Trophoblast cell (in vitro differentiated cells and primary cell): ENCODE measurements at regions not wholly inside any gene's neighbourhood (a gene's known extent, or its start where the extent isn't known, plus 50 kb on each side); places are given as distances from the start of the nearest gene placed in this dataset.
"Not testable (repeated sequence)": the region's sequence is repeated elsewhere in the genome, so short reads cannot be mapped to it uniquely, and the experiment has no call there.

Experiments
- DNase-seq, 2 donors: peaks; one replicate each; pipeline ENCODE4 v3.0.0-alpha.2; 2016
- H2AFZ ChIP-seq: 2 replicates; pipeline ENCODE4 v1.6.1; 2013; ENCODE audit warnings: low read length, moderate library complexity, mild to moderate bottlenecking; ENCODE audit not compliant: insufficient read depth, poor library complexity
- H2AK5ac ChIP-seq: 2 replicates; pipeline ENCODE4 v1.6.1; 2013; ENCODE audit warnings: mild to moderate bottlenecking, low read length
- H2BK120ac ChIP-seq: 2 replicates; pipeline ENCODE4 v1.6.1; 2013; ENCODE audit warnings: low read length, mild to moderate bottlenecking, moderate library complexity; ENCODE audit not compliant: insufficient read depth, poor library complexity
- H2BK12ac ChIP-seq: 2 replicates; pipeline ENCODE4 v1.6.1; 2013; ENCODE audit warnings: mild to moderate bottlenecking, low read length, moderate library complexity
- H2BK5ac ChIP-seq: 2 replicates; pipeline ENCODE4 v1.6.1; 2013; ENCODE audit warnings: low read length, low read depth, moderate library complexity, mild to moderate bottlenecking; ENCODE audit not compliant: poor library complexity
- H3K14ac ChIP-seq: 2 replicates; pipeline ENCODE4 v1.6.1; 2013; ENCODE audit warnings: mild to moderate bottlenecking, low read length
- H3K18ac ChIP-seq: 2 replicates; pipeline ENCODE4 v1.6.1; 2013; ENCODE audit warnings: mild to moderate bottlenecking, low read length
- H3K23ac ChIP-seq: 2 replicates; pipeline ENCODE4 v1.6.1; 2013; ENCODE audit warnings: low read length
- H3K27ac ChIP-seq: 2 replicates; pipeline ENCODE4 v1.5.1; 2013; ENCODE audit warnings: low read depth, mild to moderate bottlenecking, inconsistent platforms, low read length, moderate library complexity
- H3K27me3 ChIP-seq: 2 replicates; pipeline ENCODE4 v1.6.1; 2013; ENCODE audit warnings: inconsistent platforms, mild to moderate bottlenecking, low read length, moderate library complexity; ENCODE audit not compliant: insufficient read depth
- H3K36me3 ChIP-seq, 2 experiments: 1 replicate in 1 of 2; 2 replicates in 1 of 2; pipeline ENCODE4 v1.6.1; 2013; ENCODE audit warnings: low read length in 2 of 2, mild to moderate bottlenecking in 2 of 2, moderate library complexity in 1 of 2; ENCODE audit not compliant: insufficient read depth in 2 of 2, control insufficient read depth in 1 of 2
- H3K4ac ChIP-seq: 2 replicates; pipeline ENCODE4 v1.6.1; 2013; ENCODE audit warnings: low read depth, mild to moderate bottlenecking, low read length, moderate library complexity
- H3K4me1 ChIP-seq, 2 experiments: 1 replicate in 1 of 2; 2 replicates in 1 of 2; pipeline ENCODE4 v1.6.1; 2013; ENCODE audit warnings: low read length in 2 of 2, mild to moderate bottlenecking in 2 of 2, moderate library complexity in 1 of 2; ENCODE audit not compliant: insufficient read depth in 2 of 2, control insufficient read depth in 1 of 2
- H3K4me2 ChIP-seq: 2 replicates; pipeline ENCODE4 v1.6.1; 2013; ENCODE audit warnings: inconsistent platforms, mild to moderate bottlenecking, low read length, moderate library complexity
- H3K4me3 ChIP-seq: 2 replicates; pipeline ENCODE4 v1.5.1; 2013; ENCODE audit warnings: mild to moderate bottlenecking, low read depth, low read length, inconsistent platforms
- H3K79me1 ChIP-seq: one replicate; pipeline ENCODE4 v1.6.1; 2013; ENCODE audit warnings: low read length
- H3K79me2 ChIP-seq: 2 replicates; pipeline ENCODE4 v1.6.1; 2013; ENCODE audit warnings: low read length, mild to moderate bottlenecking; ENCODE audit not compliant: control insufficient read depth, insufficient read depth, poor library complexity
- H3K9ac ChIP-seq: 2 replicates; pipeline ENCODE4 v1.6.1; 2013; ENCODE audit warnings: mild to moderate bottlenecking, low read length
- H3K9me3 ChIP-seq: 2 replicates; pipeline ENCODE4 v1.6.1; 2013; ENCODE audit warnings: low read depth, mild to moderate bottlenecking, control low read depth, inconsistent platforms, low read length; ENCODE audit not compliant: insufficient read depth
- H4K12ac ChIP-seq: 2 replicates; pipeline ENCODE4 v1.6.1; 2013; ENCODE audit warnings: low read depth, mild to moderate bottlenecking, low read length, moderate library complexity
- H4K8ac ChIP-seq: 2 replicates; pipeline ENCODE4 v1.6.1; 2013; ENCODE audit warnings: low read depth, mild to moderate bottlenecking, low read length, moderate library complexity
- H4K91ac ChIP-seq: one replicate; pipeline ENCODE4 v1.6.1; 2013; ENCODE audit warnings: low read depth, mild to moderate bottlenecking, low read length, moderate library complexity
- WGBS: extraction: QIAGEN DNeasy Blood & Tissue Kit; methylation state at CpG from one replicate; pipeline ENCODE4 v1.1.7; 2013; ENCODE audit warnings: missing lambda C conversion rate; ENCODE audit not compliant: insufficient read length, insufficient coverage; ENCODE audit errors: extremely low coverage; 5-methylcytosine and 5-hydroxymethylcytosine counted together

GRCh38 chr7:53229202-53229601, 193.8 kb downstream of the POM121L12 start:
- Histone ChIP-seq H4K91ac (no peak overlapping the region), H2BK120ac (no peak overlapping the region), H3K23ac (no peak overlapping the region), H2AK5ac (no peak overlapping the region), H3K18ac (no peak overlapping the region), H3K36me3 (no peaks in the 10 kb centered on the region), H3K4ac (no peak overlapping the region), H2AFZ (no peak overlapping the region), H3K9ac (no peak overlapping the region), H4K12ac (no peak overlapping the region), H3K9me3 (peaks cover 3% of the 10 kb centered on the region), H3K79me2 (no peaks in the 10 kb centered on the region), H2BK5ac (no peak overlapping the region), H3K79me1 (no peaks in the 10 kb centered on the region), H3K27me3 (no peaks in the 10 kb centered on the region), H3K27ac (no peak overlapping the region), H3K4me3 (no peak overlapping the region), H2BK12ac (no peak overlapping the region), H3K4me1 (no peaks in the 10 kb centered on the region), H4K8ac (no peak overlapping the region), H3K14ac (no peak overlapping the region), H3K4me2 (no peak overlapping the region)
- no CpG with 5 or more reads among the region's 4 CpGs for WGBS
- DNase-seq, result no peak

GRCh38 chr7:53237344-53237913, 202.0 kb downstream of the POM121L12 start:
- peak overlapping the region; percentile 87 for H4K91ac ChIP-seq
- DNase-seq, result peak in 1 of 2 donors; percentile 19
- no peak overlapping the region for H3K14ac ChIP-seq
- H3K9me3 ChIP-seq, result no peaks in the 10 kb centered on the region
- peaks cover 2 to 3% of the 10 kb centered on the region in 2 experiments for H3K4me1 ChIP-seq
- no peaks in the 10 kb centered on the region for H3K79me2 ChIP-seq
- H3K4me3 ChIP-seq, result no peak overlapping the region
- H4K8ac ChIP-seq, result no peak overlapping the region
- no peak overlapping the region for H3K4me2 ChIP-seq
- peak overlapping the region; percentile 51 for H4K12ac ChIP-seq
- H2BK5ac ChIP-seq, result no peak overlapping the region
- no peak overlapping the region for H2AFZ ChIP-seq
- H3K18ac ChIP-seq, result peak overlapping the region; percentile 86
- peaks cover 6% of the 10 kb centered on the region for H3K79me1 ChIP-seq
- peak overlapping the region; percentile 53 for H2BK120ac ChIP-seq
- no peak overlapping the region for H2AK5ac ChIP-seq
- whole genome bisulfite sequencing, result no CpG with 5 or more reads among the region's 4 CpGs
- H3K27me3 ChIP-seq, result no peaks in the 10 kb centered on the region
- H3K23ac ChIP-seq, result no peak overlapping the region
- H3K27ac ChIP-seq, result peak overlapping the region; percentile 32
- H3K4ac ChIP-seq, result no peak overlapping the region
- no peak overlapping the region for H3K9ac ChIP-seq
- peak overlapping the region; percentile 94 for H2BK12ac ChIP-seq
- no peaks in the 10 kb centered on the region for H3K36me3 ChIP-seq

- no peaks in the 10 kb centered on the region for H3K9me3 ChIP-seq
- H3K4me2 ChIP-seq, result no peak overlapping the region
- H2BK5ac ChIP-seq, result peak overlapping the region; percentile 35
- H3K79me2 ChIP-seq, result no peaks in the 10 kb centered on the region
- no peak overlapping the region for H3K9ac ChIP-seq
- H3K18ac ChIP-seq, result no peak overlapping the region
- H3K4ac ChIP-seq, result no peak overlapping the region
- no peak overlapping the region for H4K8ac ChIP-seq
- H3K4me1 ChIP-seq, result peaks cover 2 to 3% of the 10 kb centered on the region in 2 experiments
- no peak overlapping the region for H2AFZ ChIP-seq
- no peak for DNase-seq
- no peak overlapping the region for H3K23ac ChIP-seq
- H3K4me3 ChIP-seq, result no peak overlapping the region
- H3K79me1 ChIP-seq, result peaks cover 6% of the 10 kb centered on the region
- H2AK5ac ChIP-seq, result no peak overlapping the region
- H3K14ac ChIP-seq, result peak overlapping the region; percentile 15
- H4K12ac ChIP-seq, result no peak overlapping the region
- peak overlapping the region; percentile 41 for H2BK12ac ChIP-seq
- peak overlapping the region; percentile 62 for H2BK120ac ChIP-seq
- no peaks in the 10 kb centered on the region for H3K27me3 ChIP-seq
- H4K91ac ChIP-seq, result peak overlapping the region; percentile 58
- H3K27ac ChIP-seq, result no peak overlapping the region
- H3K36me3 ChIP-seq, result no peaks in the 10 kb centered on the region
- no CpG with 5 or more reads among the region's 6 CpGs for WGBS
These were observed 202.7 kb downstream of the POM121L12 start for GRCh38 chr7:53238021-53238605.

GRCh38 chr7:53239151-53239550, 203.7 kb downstream of the POM121L12 start:
- not testable (repeated sequence) for H3K4me2 ChIP-seq, H3K27ac ChIP-seq, H3K9me3 ChIP-seq, H3K4me1 ChIP-seq, H3K18ac ChIP-seq, H2AFZ ChIP-seq, H2BK5ac ChIP-seq, H4K12ac ChIP-seq, H4K91ac ChIP-seq, H3K36me3 ChIP-seq, DNase-seq, H3K23ac ChIP-seq, H3K14ac ChIP-seq, H3K4me3 ChIP-seq, H2BK120ac ChIP-seq, H2AK5ac ChIP-seq, H3K27me3 ChIP-seq, H3K4ac ChIP-seq, H2BK12ac ChIP-seq, H3K79me2 ChIP-seq, H3K9ac ChIP-seq, H3K79me1 ChIP-seq, H4K8ac ChIP-seq
- WGBS, result no CpG with 5 or more reads among the region's 7 CpGs
